ENCODE measurements at regions not wholly inside any gene's neighbourhood (a gene's known extent, or its start where the extent isn't known, plus 50 kb on each side); places are given as distances from the start of the nearest gene placed in this dataset.

DNA sequence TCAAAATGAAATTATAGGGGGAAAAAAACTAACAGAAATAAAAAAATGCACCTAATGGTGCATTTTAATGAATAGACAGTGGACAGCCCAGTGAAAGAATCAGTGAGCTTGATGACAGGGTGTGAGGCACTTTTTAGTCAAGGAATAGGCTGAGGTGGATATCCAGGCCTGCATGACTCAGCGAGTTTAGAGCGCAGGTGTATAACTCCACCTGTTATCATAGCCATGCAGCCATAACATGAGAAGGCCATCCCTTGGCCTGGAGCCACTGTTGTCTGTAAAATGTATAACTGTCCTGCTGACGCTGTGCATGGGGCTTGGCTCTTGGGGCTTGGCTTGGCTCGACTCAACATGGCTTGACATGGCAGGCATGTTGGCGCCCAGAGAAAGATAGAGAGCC is 331.5 kb upstream of the NOX3 start:
- Histone ChIP-seq H3K23ac (ENCODE audit: low read depth, low read length) (no peak overlapping the region), H3K36me3 (ENCODE audit: control insufficient read depth, insufficient read depth, low read length) (no peaks in the 10 kb centered on the region), H4K91ac (ENCODE audit: insufficient read depth, low read depth, low read length) (peak overlapping the region; percentile 50; the same call in 1 of the 2 replicates), H3K56ac (ENCODE audit: extremely low read depth, insufficient read depth, low read length) (no peak overlapping the region), H3K9ac (ENCODE audit: low read depth, low read length) (no peak overlapping the region), H4K8ac (ENCODE audit: low read depth in 2 of 2, low read length in 2 of 2) (no peak overlapping the region; a peak in 2 of 4 replicates), H3K27me3 (ENCODE audit: control insufficient read depth, insufficient read depth, low read length) (no peaks in the 10 kb centered on the region), H2AK9ac (replicated peaks; ENCODE audit: low read depth, low read length, poor library complexity) (peak overlapping the region; percentile 38), H3K9me3 (ENCODE audit: control insufficient read depth, insufficient read depth, low read length) (no peaks in the 10 kb centered on the region), H3K4me2 (ENCODE audit: low read depth, low read length) (no peak overlapping the region), H3K18ac (ENCODE audit: low read depth, low read length) (peak overlapping the region; percentile 80; the same call in 1 of the 2 replicates), H3K4me3 (ENCODE audit: insufficient read depth, low read depth, low read length) (no peak overlapping the region), H4K20me1 (ENCODE audit: insufficient read depth, low read length) (no peaks in the 10 kb centered on the region), H3K14ac (replicated peaks; ENCODE audit: low read depth, low read length) (no peak overlapping the region), H3K9me1 (ENCODE audit: insufficient read depth, low read length) (no peaks in the 10 kb centered on the region), H3K27ac (ENCODE audit: insufficient read depth, low read length) (no peak overlapping the region), H3K4ac (ENCODE audit: low read depth, low read length) (peak overlapping the region; percentile 49), H2AFZ (replicated peaks; ENCODE audit: low read length, poor library complexity) (no peak overlapping the region), H2BK15ac (ENCODE audit: low read depth, low read length) (peak overlapping the region; percentile 85; the same call in 2 of the 3 replicates), H2BK5ac (ENCODE audit: low read depth, low read length, poor library complexity, severe bottlenecking) (peak overlapping the region; percentile 3), H4K5ac (ENCODE audit: low read depth, low read length) (peak overlapping the region; percentile 54; the same call in 1 of the 2 replicates), H2AK5ac (ENCODE audit: low read depth, low read length) (peak overlapping the region; percentile 74), H2BK120ac (ENCODE audit: low read depth, low read length) (peak overlapping the region; percentile 75), H3K79me1 (ENCODE audit: low read depth in 1 of 2, low read length in 2 of 2) (no peaks in the 10 kb centered on the region), H3K4me1 (ENCODE audit: control insufficient read depth, insufficient read depth, low read length) (peaks cover 8% of the 10 kb centered on the region), H2BK20ac (ENCODE audit: low read depth, low read length) (0 out of 2 replicates have a peak overlapping the region, but pooled peaks have one; percentile 44)
- intact Hi-C loops (cut with micrococcal nuclease) = no loop called here
- dilution Hi-C loops (cut with HindIII; ENCODE audit: low sequenced_read_pairs, unreplicated experiment) = no loop called here
- BruUV-seq (replicated peaks) = no TSS peak
- in situ Hi-C loops (cut with MboI; ENCODE audit: low sequenced_read_pairs) = no loop called here
- ChIA-PET POLR2A (ENCODE audit: unreplicated experiment) (interaction anchor here (0.6 kb wide), 1 partner anchor 521 kb away, joined by 3 read pairs; no protein-coding TSS in a partner anchor), CTCF (no interaction called here)
- ATAC-seq (ENCODE audit: low read depth) = no peak
- no peak for DNase-seq
- no CpG with 5 or more reads among the region's 5 CpGs for WGBS, 2 experiments (ENCODE audit: extremely low coverage in 2 of 2, insufficient read length in 1 of 2)
- no peak for TF ChIP-seq RCOR1 (IDR thresholded peaks at IDR 0.05; ENCODE audit: insufficient replicate concordance, low read length)
- no peak for TF ChIP-seq MAFK (IDR thresholded peaks at IDR 0.05; ENCODE audit: low read depth, low read length)
- peak; percentile 59; the same call in 1 of the 2 replicates for TF ChIP-seq NFE2L2 (IDR thresholded peaks at IDR 0.05; ENCODE audit: low read depth, low read length)
- TF ChIP-seq, protein P1, sequence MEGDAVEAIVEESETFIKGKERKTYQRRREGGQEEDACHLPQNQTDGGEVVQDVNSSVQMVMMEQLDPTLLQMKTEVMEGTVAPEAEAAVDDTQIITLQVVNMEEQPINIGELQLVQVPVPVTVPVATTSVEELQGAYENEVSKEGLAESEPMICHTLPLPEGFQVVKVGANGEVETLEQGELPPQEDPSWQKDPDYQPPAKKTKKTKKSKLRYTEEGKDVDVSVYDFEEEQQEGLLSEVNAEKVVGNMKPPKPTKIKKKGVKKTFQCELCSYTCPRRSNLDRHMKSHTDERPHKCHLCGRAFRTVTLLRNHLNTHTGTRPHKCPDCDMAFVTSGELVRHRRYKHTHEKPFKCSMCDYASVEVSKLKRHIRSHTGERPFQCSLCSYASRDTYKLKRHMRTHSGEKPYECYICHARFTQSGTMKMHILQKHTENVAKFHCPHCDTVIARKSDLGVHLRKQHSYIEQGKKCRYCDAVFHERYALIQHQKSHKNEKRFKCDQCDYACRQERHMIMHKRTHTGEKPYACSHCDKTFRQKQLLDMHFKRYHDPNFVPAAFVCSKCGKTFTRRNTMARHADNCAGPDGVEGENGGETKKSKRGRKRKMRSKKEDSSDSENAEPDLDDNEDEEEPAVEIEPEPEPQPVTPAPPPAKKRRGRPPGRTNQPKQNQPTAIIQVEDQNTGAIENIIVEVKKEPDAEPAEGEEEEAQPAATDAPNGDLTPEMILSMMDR (conservative IDR thresholded peaks at IDR 0.05; ENCODE audit: low read depth, low read length) = no peak
- no peak for TF ChIP-seq FOS (IDR thresholded peaks at IDR 0.05; ENCODE audit: low read depth, low read length)
